Bronchial epithelial cell (primary cell): ENCODE measurements at regions not wholly inside any gene's neighbourhood (a gene's known extent, or its start where the extent isn't known, plus 50 kb on each side); places are given as distances from the start of the nearest gene placed in this dataset.

Experiments used
- DNase-seq: peaks from one replicate; pipeline ENCODE4 v3.0.0-alpha.2; 2010; ENCODE audit warnings: low read depth
- FAIRE-seq: peaks from 2 replicates; lab custom pipeline; 2011; peaks lifted over from hg19 to GRCh38; lab: Jason Lieb, UNC
- H3K27me3 ChIP-seq: 2 replicates; pipeline ENCODE4 v1.5.1; 2011; ENCODE audit warnings: low read length; ENCODE audit not compliant: control insufficient read depth, insufficient read depth
- H3K36me3 ChIP-seq: 2 replicates; pipeline ENCODE4 v1.5.1; 2011; ENCODE audit warnings: low read length; ENCODE audit not compliant: control insufficient read depth, insufficient read depth
- H3K4me3 ChIP-seq: 2 replicates; pipeline ENCODE4 v1.5.1; 2011; ENCODE audit warnings: mild to moderate bottlenecking, low read depth, low read length, control low read depth
- CTCF ChIP-seq: IDR thresholded peaks from 2 replicates; pipeline ENCODE4 v1.5.1; 2011; ENCODE audit warnings: mild to moderate bottlenecking, moderate library complexity, low read length, control low read depth, inconsistent platforms; ENCODE audit not compliant: insufficient read depth, severe bottlenecking

GRCh38 chr14:34040766-34041165 is 89.9 kb upstream of the EGLN3 start:
- no peaks in the 10 kb centered on the region for H3K27me3 ChIP-seq
- H3K4me3 ChIP-seq = no peak overlapping the region
- no peak for TF ChIP-seq CTCF
- H3K36me3 ChIP-seq = no peaks in the 10 kb centered on the region
- no peak for FAIRE-seq
- DNase-seq = no peak

GRCh38 chr14:34039428-34040047 is 88.7 kb upstream of the EGLN3 start:
- no peak for TF ChIP-seq CTCF
- DNase-seq = peak; percentile 19
- H3K4me3 ChIP-seq = no peak overlapping the region
- no peak for FAIRE-seq
- H3K36me3 ChIP-seq = no peaks in the 10 kb centered on the region
- H3K27me3 ChIP-seq = no peaks in the 10 kb centered on the region

GRCh38 chr14:34038358-34039057 is 87.6 kb upstream of the EGLN3 start:
- Histone ChIP-seq H3K27me3 (no peaks in the 10 kb centered on the region), H3K4me3 (no peak overlapping the region), H3K36me3 (no peaks in the 10 kb centered on the region)
- TF ChIP-seq CTCF = no peak
- FAIRE-seq (no peak), DNase-seq (peak; percentile 75)

GRCh38 chr14:34036319-34036766 is 85.5 kb upstream of the EGLN3 start:
- DNase-seq (peak; percentile 40), FAIRE-seq (no peak)
- TF ChIP-seq CTCF = no peak

GRCh38 chr14:34035934-34036250 is 85.0 kb upstream of the EGLN3 start:
- FAIRE-seq (no peak), DNase-seq (no peak)
- Histone ChIP-seq H3K36me3 (no peaks in the 10 kb centered on the region), H3K27me3 (no peaks in the 10 kb centered on the region), H3K4me3 (no peak overlapping the region)
- TF ChIP-seq CTCF = no peak

More at GRCh38 chr14:34036319-34036766, 85.5 kb upstream of the EGLN3 start:
- H3K4me3 ChIP-seq = no peak overlapping the region
- H3K36me3 ChIP-seq = no peaks in the 10 kb centered on the region
- no peaks in the 10 kb centered on the region for H3K27me3 ChIP-seq
